Adrenal gland (tissue), 5 donors: ENCODE measurements at regions not wholly inside any gene's neighbourhood (a gene's known extent, or its start where the extent isn't known, plus 50 kb on each side); places are given as distances from the start of the nearest gene placed in this dataset.

Source experiments
- CTCF ChIP-seq, 6 experiments: fragments of 450-650 bp in 4 of 6; fragments of 200-600 bp in 2 of 6; sonication (generic) in 1 of 6; IDR thresholded peaks; 1 replicate in 5 of 6; 2 replicates in 1 of 6; pipeline versions ENCODE4 v1.5.1 to v1.8.0; 2016 to 2021; ENCODE audit warnings: antibody characterized with exemption in 6 of 6, mild to moderate bottlenecking in 2 of 6, moderate library complexity in 1 of 6
- POLR2A ChIP-seq, 2 donors: fragments of 450-650 bp; IDR thresholded peaks; one replicate each; pipeline ENCODE4 v1.6.1; 2017; ENCODE audit warnings: antibody characterized with exemption in 2 of 2, mild to moderate bottlenecking in 2 of 2, moderate library complexity in 1 of 2
- donor health status: DM: no; HTN: no; CAD: no.

GRCh38 chr5:82894716-82895115, 182.5 kb downstream of the TMEM167A start:
- TF ChIP-seq CTCF (IDR thresholded peaks at IDR 0.05) = no peak
- TF ChIP-seq POLR2A (IDR thresholded peaks at IDR 0.05) = no peak
